Suprapubic skin (tissue), 3 donors: ENCODE measurements at regions not wholly inside any gene's neighbourhood (a gene's known extent, or its start where the extent isn't known, plus 50 kb on each side); places are given as distances from the start of the nearest gene placed in this dataset.

ENCODE experiments used
- CTCF ChIP-seq, 2 donors: fragments of 200-600 bp in 1 of 2; fragments of 450-650 bp in 1 of 2; sonication (generic) in 1 of 2; IDR thresholded peaks; one replicate each; pipeline ENCODE4 v1.5.1; 2016 to 2019; ENCODE audit warnings: antibody characterized with exemption in 2 of 2, mild to moderate bottlenecking in 1 of 2, moderate library complexity in 1 of 2
- POLR2A ChIP-seq, 2 donors: fragments of 450-650 bp; IDR thresholded peaks; one replicate each; pipeline ENCODE4 v1.6.1; 2017; ENCODE audit warnings: antibody characterized with exemption in 2 of 2, mild to moderate bottlenecking in 2 of 2, moderate library complexity in 2 of 2

GRCh38 chr4:125123570-125124109 lies 191.1 kb upstream of the FAT4 start:
- no peak for TF ChIP-seq CTCF (IDR thresholded peaks at IDR 0.05)
- no peak for TF ChIP-seq POLR2A (IDR thresholded peaks at IDR 0.05)
